Activated T-helper 17 cell treated with anti-CD3 and anti-CD28 coated beads, Interleukin-2, amount 50 U/mL, for 72 hours (primary cell): ENCODE measurements at regions not wholly inside any gene's neighbourhood (a gene's known extent, or its start where the extent isn't known, plus 50 kb on each side); places are given as distances from the start of the nearest gene placed in this dataset.

Experiments
- ATAC-seq: fragments of 150-1000 bp; cut with Tn5 transposase; replicated peaks from 2 replicates; pipeline ENCODE4 v1.10.0; 2021; ENCODE audit warnings: mild to moderate bottlenecking, moderate library complexity
- H3K27ac Mint-ChIP-seq: one replicate; pipeline ENCODE4 v1.8.0; 2022; ENCODE audit warnings: mixed read lengths
- H3K27me3 Mint-ChIP-seq: one replicate; pipeline ENCODE4 v1.8.0; 2022; ENCODE audit warnings: mixed read lengths
- H3K36me3 Mint-ChIP-seq: one replicate; pipeline ENCODE4 v1.8.0; 2022; ENCODE audit warnings: low read depth, mild to moderate bottlenecking, mixed read lengths
- H3K4me1 Mint-ChIP-seq: one replicate; pipeline ENCODE4 v1.8.0; 2022; ENCODE audit warnings: mixed read lengths
- H3K4me3 Mint-ChIP-seq: one replicate; pipeline ENCODE4 v1.8.0; 2022; ENCODE audit warnings: mild to moderate bottlenecking, mixed read lengths
- H3K9me3 Mint-ChIP-seq: one replicate; pipeline ENCODE4 v1.8.0; 2022; ENCODE audit warnings: mixed read lengths

DNA sequence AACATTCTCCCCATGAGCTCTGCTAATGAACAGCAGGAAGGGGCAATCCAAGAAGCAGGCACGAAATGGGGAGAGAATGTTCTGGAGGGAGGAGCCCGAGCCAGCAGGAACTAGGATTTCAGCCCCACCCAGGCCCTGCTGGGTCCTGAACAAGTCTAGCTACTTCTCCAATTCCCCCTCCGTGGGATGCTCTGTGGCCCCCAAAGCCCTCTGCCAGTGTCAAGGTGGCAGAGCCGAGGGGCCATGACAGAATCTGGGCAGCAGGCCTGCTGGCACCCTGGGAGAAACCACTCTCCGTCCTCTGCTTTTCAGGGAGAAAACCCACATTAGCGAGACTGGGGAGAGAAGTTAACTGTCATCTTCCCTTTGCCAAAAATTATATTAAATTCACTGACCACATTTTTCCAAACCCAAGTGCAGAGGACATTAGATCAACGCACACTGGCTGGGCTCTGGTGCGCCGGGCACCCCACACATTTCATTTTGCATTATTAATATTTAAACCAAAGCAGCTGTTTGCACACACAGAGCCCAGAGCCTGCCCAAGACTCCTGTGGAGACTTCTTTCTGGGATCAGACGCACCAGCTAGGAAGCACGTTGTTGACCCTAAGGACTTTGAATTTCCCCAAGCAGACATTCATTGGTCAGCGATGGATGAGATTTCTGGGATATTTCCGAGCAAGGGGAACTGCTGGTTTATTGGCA, 80.2 kb upstream of the PKDCC start:
- H3K36me3 Mint-ChIP-seq: no peaks in the 10 kb centered on the region
- no peaks in the 10 kb centered on the region for H3K4me1 Mint-ChIP-seq
- H3K27me3 Mint-ChIP-seq: peaks cover 6% of the 10 kb centered on the region
- H3K27ac Mint-ChIP-seq: no peak overlapping the region
- no peak overlapping the region for H3K4me3 Mint-ChIP-seq
- H3K9me3 Mint-ChIP-seq: no peaks in the 10 kb centered on the region
- ATAC-seq: no peak

DNA sequence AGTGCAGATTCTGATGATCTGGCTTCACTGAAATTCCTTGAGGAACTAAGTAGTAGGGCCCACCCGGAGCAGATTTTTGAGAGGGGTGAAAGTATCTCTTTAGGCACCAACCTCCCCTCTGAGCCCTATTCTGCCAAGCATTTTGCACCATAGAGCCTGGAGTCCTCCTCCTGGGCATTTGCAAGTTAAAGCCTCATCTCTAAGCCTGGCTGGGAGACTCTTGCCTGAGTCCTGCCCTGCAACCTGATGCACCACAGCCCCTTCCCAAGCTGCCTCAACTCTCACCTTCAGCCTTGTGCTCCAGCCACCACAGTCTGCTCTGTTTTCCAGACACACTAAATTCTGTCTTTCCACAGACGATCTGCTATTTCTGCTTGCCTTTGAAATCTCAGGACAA, 79.6 kb upstream of the PKDCC start:
- Mint-ChIP-seq H3K4me3 (no peak overlapping the region), H3K4me1 (no peaks in the 10 kb centered on the region), H3K27ac (no peak overlapping the region), H3K36me3 (no peaks in the 10 kb centered on the region), H3K9me3 (no peaks in the 10 kb centered on the region), H3K27me3 (peaks cover 6% of the 10 kb centered on the region)
- no peak for ATAC-seq

DNA sequence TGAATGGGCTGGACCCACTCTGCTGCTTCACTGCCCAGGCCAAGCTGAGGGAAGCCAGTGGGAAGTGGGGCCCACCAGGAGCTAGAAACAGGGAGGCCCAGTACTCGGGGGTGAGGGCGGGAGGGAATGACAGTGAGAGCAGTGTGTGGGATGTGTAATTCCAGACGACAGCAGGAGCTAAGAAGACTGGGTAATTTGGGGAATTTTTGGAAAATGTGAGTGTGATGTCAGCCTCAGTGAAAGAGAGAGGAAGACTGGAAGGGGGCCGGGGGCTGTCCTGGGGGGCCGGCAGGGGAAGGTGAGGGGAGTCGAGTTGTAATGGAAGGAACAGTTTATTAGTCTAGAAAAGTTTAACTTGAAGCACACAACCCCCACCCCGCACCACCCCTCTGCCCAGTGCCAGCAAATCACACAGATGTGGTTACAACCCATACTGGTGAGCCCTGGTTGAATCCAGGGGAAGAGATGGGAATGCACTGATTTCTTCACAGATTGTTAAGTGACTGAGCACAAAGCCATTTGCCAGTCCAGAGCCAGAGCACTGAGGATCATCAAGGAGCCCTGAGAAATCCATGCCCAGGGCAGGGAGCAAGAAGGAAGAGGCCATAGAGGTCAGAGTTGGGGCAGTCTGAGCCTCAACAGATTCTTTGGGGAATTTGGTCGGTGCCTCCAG, 76.7 kb upstream of the PKDCC start:
- no peaks in the 10 kb centered on the region for H3K9me3 Mint-ChIP-seq
- H3K27ac Mint-ChIP-seq: no peak overlapping the region
- no peaks in the 10 kb centered on the region for H3K4me1 Mint-ChIP-seq
- no peak for ATAC-seq
- no peaks in the 10 kb centered on the region for H3K27me3 Mint-ChIP-seq
- no peak overlapping the region for H3K4me3 Mint-ChIP-seq
- H3K36me3 Mint-ChIP-seq: no peaks in the 10 kb centered on the region

DNA sequence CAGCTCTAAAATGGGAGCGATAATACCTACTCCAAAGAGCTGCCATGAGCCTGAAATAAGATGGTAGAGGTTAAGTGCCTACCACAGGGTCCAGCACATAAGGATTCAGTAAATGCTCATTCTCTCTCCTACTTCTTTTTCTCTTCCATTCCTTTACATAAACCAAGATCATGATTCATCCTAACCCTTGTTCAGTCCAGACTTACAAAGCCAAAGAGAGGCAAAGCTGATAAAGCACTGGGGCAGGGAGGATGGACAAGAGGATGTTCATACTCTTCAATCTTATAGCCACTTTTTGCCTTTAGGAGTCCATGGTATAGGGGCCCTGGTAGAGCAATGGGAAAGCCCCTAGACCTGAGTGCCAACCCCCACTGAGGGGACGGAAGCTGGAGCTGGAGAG, 75.6 kb upstream of the PKDCC start:
- Mint-ChIP-seq H3K36me3 (no peaks in the 10 kb centered on the region), H3K27me3 (no peaks in the 10 kb centered on the region), H3K4me1 (no peaks in the 10 kb centered on the region), H3K9me3 (no peaks in the 10 kb centered on the region), H3K4me3 (no peak overlapping the region), H3K27ac (no peak overlapping the region)
- no peak for ATAC-seq

DNA sequence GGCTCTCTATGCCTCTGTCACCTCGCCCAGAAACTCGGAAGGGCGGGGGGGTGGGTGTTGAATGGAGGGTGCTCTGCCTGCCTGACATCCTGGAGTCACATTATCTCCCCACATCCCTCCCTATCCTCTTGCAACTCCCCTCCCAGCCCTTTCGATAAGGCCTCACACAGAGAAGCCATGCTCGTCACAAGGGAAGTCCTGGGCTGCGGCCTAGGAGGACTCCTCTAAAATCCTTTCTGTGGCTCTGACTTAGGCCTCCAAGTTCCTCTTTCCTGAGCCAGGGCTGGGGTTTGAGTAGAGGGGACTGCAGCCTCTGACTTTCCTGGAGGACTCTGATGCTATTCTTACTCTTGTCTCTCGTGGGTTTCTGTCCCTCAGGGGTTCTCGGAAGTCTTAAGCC, 75.0 kb upstream of the PKDCC start:
- Mint-ChIP-seq H3K36me3 (no peaks in the 10 kb centered on the region), H3K4me3 (no peak overlapping the region), H3K27me3 (no peaks in the 10 kb centered on the region), H3K27ac (no peak overlapping the region), H3K9me3 (no peaks in the 10 kb centered on the region), H3K4me1 (no peaks in the 10 kb centered on the region)
- ATAC-seq: no peak

DNA sequence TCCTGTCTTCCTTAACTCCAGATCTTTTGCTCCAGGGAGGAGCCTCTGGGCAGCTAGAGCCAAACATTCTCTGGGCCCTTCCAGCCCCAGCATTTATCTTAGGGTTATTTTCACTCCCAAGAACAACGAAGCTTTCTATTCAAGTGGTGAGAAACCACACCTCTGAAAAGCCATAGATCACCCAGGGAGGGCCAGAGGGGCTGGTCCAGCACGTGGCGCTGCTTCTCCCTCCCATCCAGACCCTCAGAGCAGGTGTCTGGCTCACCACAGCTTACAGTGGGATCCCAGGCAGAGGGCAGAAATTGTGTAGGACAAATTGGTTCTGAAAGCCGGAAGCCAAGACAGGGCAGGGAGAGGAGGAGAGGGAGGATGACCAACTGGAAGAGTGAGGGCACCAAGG, 74.0 kb upstream of the PKDCC start:
- Mint-ChIP-seq H3K36me3 (no peaks in the 10 kb centered on the region), H3K9me3 (no peaks in the 10 kb centered on the region), H3K27ac (no peak overlapping the region), H3K4me3 (no peak overlapping the region), H3K4me1 (no peaks in the 10 kb centered on the region), H3K27me3 (no peaks in the 10 kb centered on the region)
- ATAC-seq: no peak

DNA sequence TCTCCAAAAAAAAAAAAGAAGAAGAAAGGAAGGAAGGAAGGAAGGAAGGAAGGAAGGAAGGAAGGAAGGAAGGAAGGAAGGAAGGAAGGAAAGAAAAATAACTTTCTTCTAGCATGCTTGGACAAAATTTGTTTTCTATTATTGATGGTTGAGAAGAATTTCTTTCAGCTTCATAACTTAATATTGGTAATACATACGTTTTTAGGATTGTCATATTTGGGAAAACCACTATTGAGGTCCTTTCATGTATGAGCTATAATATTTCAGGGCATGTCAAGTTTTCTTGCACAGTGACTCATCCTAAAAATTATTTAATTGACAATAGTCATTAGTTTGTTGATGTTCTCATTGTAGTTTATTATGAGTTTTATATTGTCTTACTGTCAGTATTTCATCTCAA, 66.4 kb upstream of the PKDCC start:
- H3K27ac Mint-ChIP-seq: no peak overlapping the region
- ATAC-seq: no peak
- no peaks in the 10 kb centered on the region for H3K36me3 Mint-ChIP-seq
- H3K4me1 Mint-ChIP-seq: no peaks in the 10 kb centered on the region
- no peaks in the 10 kb centered on the region for H3K9me3 Mint-ChIP-seq
- no peak overlapping the region for H3K4me3 Mint-ChIP-seq
- no peaks in the 10 kb centered on the region for H3K27me3 Mint-ChIP-seq

DNA sequence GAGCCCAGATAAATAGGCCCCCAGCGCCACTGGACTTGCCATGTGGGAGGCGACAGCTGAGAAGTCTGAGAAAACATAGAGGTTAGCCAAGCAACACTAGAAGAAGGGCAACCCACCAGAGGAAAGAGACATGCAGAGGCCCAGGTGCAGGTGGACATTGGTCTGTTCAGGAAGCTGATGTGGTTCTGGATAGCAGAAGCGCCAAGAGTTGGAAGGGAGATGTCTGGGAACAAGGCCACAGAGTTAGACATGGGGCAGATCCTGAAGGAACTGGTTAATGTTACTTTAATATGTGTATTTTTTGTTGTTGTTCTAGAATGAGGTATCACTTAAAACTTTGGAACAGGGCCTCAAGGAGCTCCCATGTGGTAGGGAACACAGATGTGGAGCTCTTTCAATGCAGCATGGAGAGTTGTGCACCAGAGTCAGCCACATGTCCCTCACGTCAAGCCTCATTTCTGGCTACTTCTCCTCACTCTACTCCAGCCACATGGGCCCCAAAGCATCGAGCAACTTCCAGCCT, 62.2 kb upstream of the PKDCC start:
- no peak for ATAC-seq
- H3K27ac Mint-ChIP-seq: no peak overlapping the region
- peaks cover 5% of the 10 kb centered on the region for H3K27me3 Mint-ChIP-seq
- no peak overlapping the region for H3K4me3 Mint-ChIP-seq
- no peaks in the 10 kb centered on the region for H3K9me3 Mint-ChIP-seq
- H3K36me3 Mint-ChIP-seq: no peaks in the 10 kb centered on the region
- peaks cover 2% of the 10 kb centered on the region for H3K4me1 Mint-ChIP-seq

DNA sequence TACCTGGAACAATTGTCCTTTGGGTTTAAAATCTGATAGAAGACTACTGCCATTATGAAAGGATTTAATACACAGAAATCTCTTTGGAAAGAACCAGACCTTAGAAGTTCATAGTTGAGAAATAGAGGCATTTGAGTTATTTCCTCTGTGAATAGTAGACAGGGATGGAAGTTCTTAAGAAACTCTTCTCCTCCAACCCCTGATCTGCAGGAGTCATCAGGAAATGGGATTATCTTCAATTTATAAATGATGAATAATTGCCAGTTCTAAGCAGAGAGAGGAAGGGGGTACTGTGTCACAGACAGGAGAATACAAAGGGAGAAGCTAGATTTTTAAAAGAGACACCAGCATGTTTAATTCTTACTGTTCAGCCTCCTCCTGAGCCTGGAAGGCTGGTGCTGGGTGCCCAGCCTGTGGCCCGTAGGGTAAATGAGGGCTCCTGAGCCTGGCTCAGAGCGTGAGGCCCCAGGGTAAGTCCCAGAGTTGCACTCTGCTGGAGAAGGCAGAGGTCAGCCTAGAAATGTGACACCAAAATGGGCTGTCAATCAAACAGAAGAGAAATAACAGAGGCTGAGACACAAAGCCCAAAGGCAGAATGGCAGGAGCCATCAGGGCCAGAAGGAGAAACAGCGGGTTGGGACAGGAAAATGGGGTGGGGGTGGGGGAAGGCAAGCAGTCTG, 58.2 kb upstream of the PKDCC start:
- H3K4me1 Mint-ChIP-seq: peaks cover 6% of the 10 kb centered on the region
- no peak overlapping the region for H3K4me3 Mint-ChIP-seq
- no peak for ATAC-seq
- H3K36me3 Mint-ChIP-seq: no peaks in the 10 kb centered on the region
- no peak overlapping the region for H3K27ac Mint-ChIP-seq
- H3K9me3 Mint-ChIP-seq: no peaks in the 10 kb centered on the region
- H3K27me3 Mint-ChIP-seq: peaks cover 7% of the 10 kb centered on the region

DNA sequence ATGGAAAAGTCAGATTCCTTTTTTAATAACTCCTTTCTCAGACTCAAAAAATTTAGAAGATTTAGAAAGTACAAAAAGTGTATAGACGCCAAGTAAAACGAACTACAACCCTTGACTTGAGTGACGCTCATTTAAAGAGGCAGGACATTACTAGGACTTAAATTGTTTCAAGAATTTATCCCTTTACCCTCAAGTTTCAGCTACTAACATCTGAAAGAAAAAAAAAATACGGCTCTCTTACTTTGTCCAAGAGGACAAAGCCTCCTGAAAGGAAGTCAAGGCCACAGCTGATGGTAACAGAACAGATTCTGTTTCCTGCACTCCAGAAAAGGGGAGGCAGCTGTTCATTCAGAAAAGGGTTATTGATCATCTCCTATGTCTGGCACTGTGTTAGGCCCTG, 57.6 kb upstream of the PKDCC start:
- H3K36me3 Mint-ChIP-seq: no peaks in the 10 kb centered on the region
- no peaks in the 10 kb centered on the region for H3K9me3 Mint-ChIP-seq
- no peak overlapping the region for H3K27ac Mint-ChIP-seq
- peaks cover 6% of the 10 kb centered on the region for H3K4me1 Mint-ChIP-seq
- H3K4me3 Mint-ChIP-seq: no peak overlapping the region
- peaks cover 7% of the 10 kb centered on the region for H3K27me3 Mint-ChIP-seq
- no peak for ATAC-seq

DNA sequence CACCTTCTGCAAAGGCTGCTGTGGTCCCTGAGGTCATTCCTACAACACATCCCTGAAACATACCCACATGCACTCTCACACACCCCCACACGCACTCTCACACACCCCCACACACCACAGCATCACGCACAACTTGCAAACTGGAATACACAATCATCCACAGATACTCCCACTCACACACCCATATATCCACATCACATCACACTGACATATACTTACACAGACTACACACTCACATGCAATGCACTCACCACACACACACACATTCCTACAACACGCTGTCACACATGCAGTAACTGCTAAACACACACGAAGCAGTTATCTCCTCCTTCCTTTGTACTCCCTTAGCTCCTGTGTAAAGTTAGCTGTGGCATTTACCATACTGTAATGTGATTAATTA, 57.1 kb upstream of the PKDCC start:
- H3K4me1 Mint-ChIP-seq: peaks cover 6% of the 10 kb centered on the region
- no peaks in the 10 kb centered on the region for H3K9me3 Mint-ChIP-seq
- no peaks in the 10 kb centered on the region for H3K36me3 Mint-ChIP-seq
- H3K4me3 Mint-ChIP-seq: no peak overlapping the region
- peak; percentile 52 for ATAC-seq
- H3K27me3 Mint-ChIP-seq: peaks cover 7% of the 10 kb centered on the region
- no peak overlapping the region for H3K27ac Mint-ChIP-seq

DNA sequence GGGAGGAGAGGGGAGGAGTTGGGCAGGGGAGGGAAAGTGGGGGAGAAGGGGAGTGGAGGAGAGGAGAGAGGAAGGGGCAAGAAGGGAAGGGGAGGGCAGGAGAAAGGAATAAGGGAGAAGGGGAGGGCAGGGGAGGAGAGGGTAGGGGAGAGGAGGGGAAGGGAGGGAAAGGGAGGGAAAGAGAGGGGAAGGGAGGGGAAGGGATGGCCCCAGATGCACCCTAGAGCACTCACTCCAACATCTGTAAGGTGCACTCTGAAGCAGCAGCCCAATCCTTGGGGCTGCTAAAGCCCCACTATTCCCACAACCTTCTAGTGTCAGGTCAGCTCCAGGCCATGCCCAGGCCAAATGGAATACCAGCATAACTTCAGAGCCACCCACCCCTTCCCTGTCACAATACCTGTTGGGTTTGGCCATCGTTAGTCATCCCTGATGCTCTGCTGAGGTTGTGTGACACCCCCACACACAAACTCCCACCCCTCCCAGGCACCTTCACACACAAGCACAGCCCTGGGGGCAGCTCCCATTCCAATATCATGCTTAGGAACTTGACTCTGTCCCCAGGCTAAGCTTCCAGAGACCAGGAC, 55.7 kb upstream of the PKDCC start:
- H3K27ac Mint-ChIP-seq: no peak overlapping the region
- no peak overlapping the region for H3K4me3 Mint-ChIP-seq
- no peaks in the 10 kb centered on the region for H3K9me3 Mint-ChIP-seq
- H3K36me3 Mint-ChIP-seq: no peaks in the 10 kb centered on the region
- peaks cover 9% of the 10 kb centered on the region for H3K27me3 Mint-ChIP-seq
- peaks cover 6% of the 10 kb centered on the region for H3K4me1 Mint-ChIP-seq
- ATAC-seq: no peak

DNA sequence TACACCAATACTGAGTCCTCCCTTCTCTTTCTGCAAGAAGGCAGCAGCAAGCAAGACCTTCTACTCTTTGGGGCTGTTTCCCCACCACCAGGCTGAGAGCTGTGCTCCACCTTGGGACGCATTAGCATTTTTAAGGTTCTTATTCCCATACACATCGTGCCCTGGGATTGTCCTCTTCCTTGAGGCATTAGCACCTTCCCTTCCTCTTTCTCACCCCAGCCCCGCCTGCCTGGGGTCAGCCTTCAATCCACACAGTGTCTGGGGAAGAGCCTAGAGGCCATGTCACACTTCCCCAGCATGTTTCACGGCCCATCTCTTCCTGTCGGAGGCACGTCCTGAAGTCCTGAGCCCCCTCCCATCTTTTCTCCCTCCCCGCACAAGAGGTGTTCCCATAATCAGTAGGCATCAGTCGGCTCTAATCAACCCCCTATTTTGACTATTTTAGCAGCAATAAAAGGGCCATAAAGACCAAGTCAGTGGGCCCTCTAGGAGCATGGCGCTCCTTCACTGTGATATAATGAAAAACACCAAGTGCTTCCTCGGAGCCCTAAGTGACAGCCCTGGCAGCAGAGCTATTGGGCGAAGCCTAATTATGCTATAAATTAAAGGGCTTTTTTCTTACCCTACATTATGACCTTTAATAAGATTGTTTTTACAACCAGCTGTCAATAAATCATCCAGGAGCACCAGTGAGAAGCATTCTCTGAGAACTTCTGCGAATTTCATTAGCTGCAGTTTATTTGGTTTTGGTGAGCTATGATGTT, 55.0 kb upstream of the PKDCC start:
- Mint-ChIP-seq H3K27me3 (peaks cover 14% of the 10 kb centered on the region), H3K9me3 (no peaks in the 10 kb centered on the region), H3K27ac (no peak overlapping the region), H3K4me1 (peaks cover 6% of the 10 kb centered on the region), H3K4me3 (no peak overlapping the region), H3K36me3 (no peaks in the 10 kb centered on the region)
- no peak for ATAC-seq

DNA sequence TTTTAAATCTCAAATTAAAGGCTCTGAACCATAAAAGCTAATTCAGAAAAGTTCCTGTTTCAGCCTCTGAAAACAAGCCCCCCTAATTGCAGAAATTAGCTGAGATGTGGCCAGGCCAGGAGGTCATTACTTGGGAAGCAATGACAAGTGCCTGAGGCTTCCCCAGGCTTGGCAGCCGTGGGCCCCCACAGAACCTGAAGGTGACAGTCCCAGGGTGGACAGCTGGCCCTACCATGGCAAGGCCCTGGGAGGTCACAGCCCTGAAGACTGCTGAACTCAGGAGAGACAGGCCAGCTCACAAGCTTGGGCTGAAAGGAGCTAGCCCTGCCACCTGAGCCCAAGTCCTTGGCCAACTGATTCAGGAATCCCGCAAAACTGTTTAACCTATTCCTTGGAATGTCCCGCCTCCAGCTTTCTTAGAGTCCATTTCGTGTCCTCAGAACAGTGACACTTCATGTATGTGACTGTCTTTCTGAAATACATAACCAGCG, 54.3 kb upstream of the PKDCC start:
- Mint-ChIP-seq H3K27ac (no peak overlapping the region), H3K4me3 (no peak overlapping the region), H3K27me3 (peaks cover 14% of the 10 kb centered on the region), H3K9me3 (no peaks in the 10 kb centered on the region), H3K36me3 (no peaks in the 10 kb centered on the region), H3K4me1 (peaks cover 6% of the 10 kb centered on the region)
- no peak for ATAC-seq
